Stomach (tissue), 4 donors: ENCODE measurements at regions not wholly inside any gene's neighbourhood (a gene's known extent, or its start where the extent isn't known, plus 50 kb on each side); places are given as distances from the start of the nearest gene placed in this dataset.

ENCODE experiments used
- EP300 ChIP-seq: sonication (generic); formaldehyde crosslinking; IDR thresholded peaks from one replicate; pipeline ENCODE4 v1.6.1; 2017; ENCODE audit warnings: antibody characterized with exemption
- POLR2A ChIP-seq, 4 donors: fragments of 450-650 bp; IDR thresholded peaks; one replicate each; pipeline ENCODE4 v1.6.1; 2016; ENCODE audit warnings: antibody characterized with exemption in 4 of 4, control low read depth in 2 of 4, mild to moderate bottlenecking in 1 of 4, moderate library complexity in 1 of 4
- POLR2AphosphoS5 ChIP-seq, 3 donors: sonication (generic); formaldehyde crosslinking; IDR thresholded peaks; one replicate each; pipeline ENCODE4 v1.6.1; 2016; ENCODE audit warnings: antibody characterized with exemption in 3 of 3
- TF ChIP-seq, protein P1 (sequence below), 7 experiments: fragments of 450-650 bp in 4 of 7; fragments of 200-600 bp in 3 of 7; sonication (generic) in 3 of 7; IDR thresholded peaks; one replicate each; pipeline ENCODE4 v1.5.1; 2016 to 2019; ENCODE audit warnings: antibody characterized with exemption in 7 of 7, control low read depth in 2 of 7, mild to moderate bottlenecking in 1 of 7

DNA sequence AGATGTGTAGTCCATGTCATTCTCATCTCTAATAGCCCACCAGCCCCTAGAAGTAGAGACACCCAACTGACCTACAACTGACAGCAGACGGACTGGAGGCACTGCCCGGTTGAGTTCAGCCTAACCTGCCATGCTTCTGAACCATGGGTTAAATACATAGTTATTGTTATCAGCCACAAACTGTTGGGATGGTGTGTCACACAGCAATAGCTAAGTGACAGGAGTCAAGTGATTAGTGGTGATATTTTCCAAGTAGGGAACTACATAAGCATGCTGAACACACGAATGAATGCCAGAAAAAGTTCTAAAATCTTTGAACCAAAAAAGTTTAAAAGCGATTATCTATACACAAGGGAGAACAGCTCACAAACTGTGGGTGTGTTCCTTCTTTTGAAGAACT, 80.1 kb downstream of the SYNE3 start:
- TF ChIP-seq POLR2A (IDR thresholded peaks at IDR 0.05) (no peak), POLR2AphosphoS5 (IDR thresholded peaks at IDR 0.05) (no peak), EP300 (no peak)
- TF ChIP-seq, protein P1, sequence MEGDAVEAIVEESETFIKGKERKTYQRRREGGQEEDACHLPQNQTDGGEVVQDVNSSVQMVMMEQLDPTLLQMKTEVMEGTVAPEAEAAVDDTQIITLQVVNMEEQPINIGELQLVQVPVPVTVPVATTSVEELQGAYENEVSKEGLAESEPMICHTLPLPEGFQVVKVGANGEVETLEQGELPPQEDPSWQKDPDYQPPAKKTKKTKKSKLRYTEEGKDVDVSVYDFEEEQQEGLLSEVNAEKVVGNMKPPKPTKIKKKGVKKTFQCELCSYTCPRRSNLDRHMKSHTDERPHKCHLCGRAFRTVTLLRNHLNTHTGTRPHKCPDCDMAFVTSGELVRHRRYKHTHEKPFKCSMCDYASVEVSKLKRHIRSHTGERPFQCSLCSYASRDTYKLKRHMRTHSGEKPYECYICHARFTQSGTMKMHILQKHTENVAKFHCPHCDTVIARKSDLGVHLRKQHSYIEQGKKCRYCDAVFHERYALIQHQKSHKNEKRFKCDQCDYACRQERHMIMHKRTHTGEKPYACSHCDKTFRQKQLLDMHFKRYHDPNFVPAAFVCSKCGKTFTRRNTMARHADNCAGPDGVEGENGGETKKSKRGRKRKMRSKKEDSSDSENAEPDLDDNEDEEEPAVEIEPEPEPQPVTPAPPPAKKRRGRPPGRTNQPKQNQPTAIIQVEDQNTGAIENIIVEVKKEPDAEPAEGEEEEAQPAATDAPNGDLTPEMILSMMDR (IDR thresholded peaks at IDR 0.05) = no peak
